GM12878 (cell line): ENCODE measurements at regions not wholly inside any gene's neighbourhood (a gene's known extent, or its start where the extent isn't known, plus 50 kb on each side); places are given as distances from the start of the nearest gene placed in this dataset.

Source experiments
- ATAC-seq: fragments of 200-7000 bp; cut with Tn5 transposase; 3 replicates; pipeline ENCODE4 v1.9.1; 2020; ENCODE audit warnings: mild to moderate bottlenecking, moderate library complexity
- BruUV-seq: library from RNA; stranded (reverse); fragments of 400-500 nt; replicated peaks from 2 replicates; lab custom pipeline; 2021; lab: Mats Ljungman, UMichigan
- CTCF ChIA-PET: fragments of 300-600 bp; sonication (Branson Sonifier 250); formaldehyde crosslinking; extraction: SDS; loops from one replicate; lab custom pipeline; 2021; ENCODE audit warnings: inconsistent platforms; lab: Yijun Ruan, JAX
- POLR2A ChIA-PET: fragments of 350-600 bp; formaldehyde crosslinking; extraction: SDS; loops from one replicate; lab custom pipeline; 2021; ENCODE audit warnings: inconsistent platforms; lab: Charles Lee
- RAD21 ChIA-PET: fragments of 300-600 bp; sonication (Branson Sonifier 250); formaldehyde crosslinking; loops from one replicate; lab custom pipeline; 2023; ENCODE audit warnings: antibody characterized with exemption; ENCODE audit not compliant: unreplicated experiment; lab: Charles Lee
- SMC1A ChIA-PET: fragments of 300-600 bp; sonication (Branson Sonifier 250); formaldehyde crosslinking; loops from one replicate; lab custom pipeline; 2023; ENCODE audit not compliant: unreplicated experiment, uncharacterized antibody; lab: Charles Lee
- DNase-seq: peaks from one replicate; pipeline ENCODE4 v3.0.0-alpha.2; 2011; ENCODE audit warnings: low read depth, low spot score
- FAIRE-seq: peaks from 3 replicates; lab custom pipeline; 2011; peaks lifted over from hg19 to GRCh38; lab: Jason Lieb, UNC
- H2AFZ ChIP-seq: 2 replicates; pipeline ENCODE4 v1.6.0; 2011; ENCODE audit warnings: low read depth, low read length, control low read depth; ENCODE audit not compliant: control insufficient read depth
- H3K27ac ChIP-seq: 2 replicates; pipeline ENCODE4 v1.5.1; 2011; ENCODE audit warnings: control low read depth; ENCODE audit not compliant: control insufficient read depth, insufficient read depth
- H3K27me3 ChIP-seq, 2 experiments: replicated peaks in 1 of 2; 2 replicates each; pipeline versions ENCODE4 v1.6.0 to v1.6.1; 2011; ENCODE audit warnings: low read length in 1 of 2; ENCODE audit not compliant: control insufficient read depth in 2 of 2, insufficient read depth in 2 of 2
- H3K36me3 ChIP-seq, 2 experiments: 2 replicates each; pipeline ENCODE4 v1.5.1; 2011; ENCODE audit warnings: low read length in 1 of 2; ENCODE audit not compliant: control insufficient read depth in 2 of 2, insufficient read depth in 2 of 2
- H3K4me1 ChIP-seq: 2 replicates; pipeline ENCODE4 v1.6.1; 2011; ENCODE audit warnings: mild to moderate bottlenecking, low read length, moderate library complexity, mixed read lengths; ENCODE audit not compliant: control insufficient read depth, insufficient read depth
- H3K4me2 ChIP-seq: 2 replicates; pipeline ENCODE4 v1.6.0; 2011; ENCODE audit warnings: control low read depth; ENCODE audit not compliant: control insufficient read depth, insufficient read depth
- H3K4me3 ChIP-seq: fragments of 200-600 bp; sonication (generic); 2 replicates; pipeline ENCODE4 v1.5.1; 2016
- H3K79me2 ChIP-seq: 2 replicates; pipeline ENCODE4 v1.6.0; 2011; ENCODE audit warnings: low read length; ENCODE audit not compliant: control insufficient read depth, insufficient read depth
- H3K9ac ChIP-seq: 2 replicates; pipeline ENCODE4 v1.8.0; 2011; ENCODE audit warnings: low read length, control low read depth, mixed read lengths; ENCODE audit not compliant: control insufficient read depth, insufficient read depth
- H3K9me3 ChIP-seq: replicated peaks from 3 replicates; pipeline ENCODE4 v1.5.1; 2011; ENCODE audit warnings: mild to moderate bottlenecking, low read length; ENCODE audit not compliant: control insufficient read depth, insufficient read depth
- H4K20me1 ChIP-seq: 2 replicates; pipeline ENCODE4 v1.6.0; 2011; ENCODE audit not compliant: control insufficient read depth, insufficient read depth
- ASH2L ChIP-seq: fragments of 300-600, 200-600 bp; sonication (generic); IDR thresholded peaks from 2 replicates; pipeline ENCODE4 v1.6.1; 2017; ENCODE audit warnings: low read depth, mild to moderate bottlenecking, borderline replicate concordance
- HDAC6 ChIP-seq: fragments of 200-600 bp; sonication (generic); IDR thresholded peaks from one replicate; pipeline ENCODE4 v1.8.0; 2017; ENCODE audit warnings: antibody characterized with exemption; ENCODE audit not compliant: unreplicated experiment
- MYB ChIP-seq: fragments of 150-350 bp; IDR thresholded peaks from 2 replicates; pipeline ENCODE4 v1.6.1; 2014; ENCODE audit warnings: mild to moderate bottlenecking, low read depth, low read length, borderline replicate concordance
- NRF1 ChIP-seq: conservative IDR thresholded peaks from 2 replicates; pipeline ENCODE4 v1.6.1; 2011; ENCODE audit warnings: mild to moderate bottlenecking, low read depth, low read length, improper control_type of control experiment
- POLR2A ChIP-seq: IDR thresholded peaks from 2 replicates; pipeline ENCODE4 v1.6.1; 2011; ENCODE audit warnings: low read depth, mild to moderate bottlenecking, low read length
- RBBP5 ChIP-seq: fragments of 200-600 bp; sonication (generic); conservative IDR thresholded peaks from 2 replicates; pipeline ENCODE4 v1.6.1; 2016
- SPI1 ChIP-seq: IDR thresholded peaks from 2 replicates; pipeline ENCODE4 v1.6.1; 2011; ENCODE audit warnings: low read depth, mild to moderate bottlenecking, low read length, moderate library complexity, borderline replicate concordance; ENCODE audit not compliant: insufficient read depth
- ZNF274 ChIP-seq: IDR thresholded peaks from one replicate; pipeline ENCODE4 v1.8.0; 2011; ENCODE audit not compliant: insufficient read length, insufficient read depth
- WGBS: methylation state at CpG from one replicate; pipeline ENCODE4 v1.1.6; 2016; ENCODE audit warnings: low lambda C conversion rate; ENCODE audit not compliant: insufficient replicate concordance, insufficient coverage; ENCODE audit errors: missing lambda C conversion rate; 5-methylcytosine and 5-hydroxymethylcytosine counted together
- in situ Hi-C: fragments of 300-500 bp; cut with MboI; formaldehyde crosslinking; loops from 9 replicates; pipeline ENCODE4 v1.14.3; 2018; ENCODE audit warnings: mixed read lengths
- intact Hi-C: fragments of 100-400 bp; cut with micrococcal nuclease; formaldehyde crosslinking; loops from one replicate; pipeline ENCODE4 v1.14.2; 2022; ENCODE audit not compliant: unreplicated experiment
- TF ChIP-seq, protein P1 (sequence below), 3 experiments: IDR thresholded peaks in 2 of 3; conservative IDR thresholded peaks in 1 of 3; 2 replicates each; pipeline ENCODE4 v1.5.1; 2011; ENCODE audit warnings: low read depth in 3 of 3, low read length in 3 of 3, mild to moderate bottlenecking in 3 of 3, control low read depth in 2 of 3, moderate library complexity in 2 of 3, inconsistent platforms in 1 of 3, mixed read lengths in 1 of 3; ENCODE audit not compliant: control insufficient read depth in 2 of 3, insufficient read depth in 1 of 3; ENCODE audit errors: extremely low read depth in 1 of 3
- TF ChIP-seq, protein P2 (sequence below): IDR thresholded peaks from 2 replicates; pipeline ENCODE4 v1.6.1; 2011; ENCODE audit warnings: mild to moderate bottlenecking, low read depth, low read length, moderate library complexity; ENCODE audit not compliant: insufficient replicate concordance

- H2AFZ ChIP-seq, result no peak overlapping the region
- no peak overlapping the region for H3K27ac ChIP-seq
- H3K36me3 ChIP-seq, result no peaks in the 10 kb centered on the region
- no peaks in the 10 kb centered on the region; the same call in 2 of the 3 replicates for H3K9me3 ChIP-seq
- intact Hi-C loops, result no loop called here
- no peaks in the 10 kb centered on the region for H3K79me2 ChIP-seq
- ATAC-seq, result no peak
- no peak overlapping the region for H3K9ac ChIP-seq
- no peaks in the 10 kb centered on the region for H4K20me1 ChIP-seq
- BruUV-seq, result no TSS peak
- no peak for TF ChIP-seq MYB
- no peak for TF ChIP-seq HDAC6
- no peak for TF ChIP-seq POLR2A
- TF ChIP-seq, protein P1, sequence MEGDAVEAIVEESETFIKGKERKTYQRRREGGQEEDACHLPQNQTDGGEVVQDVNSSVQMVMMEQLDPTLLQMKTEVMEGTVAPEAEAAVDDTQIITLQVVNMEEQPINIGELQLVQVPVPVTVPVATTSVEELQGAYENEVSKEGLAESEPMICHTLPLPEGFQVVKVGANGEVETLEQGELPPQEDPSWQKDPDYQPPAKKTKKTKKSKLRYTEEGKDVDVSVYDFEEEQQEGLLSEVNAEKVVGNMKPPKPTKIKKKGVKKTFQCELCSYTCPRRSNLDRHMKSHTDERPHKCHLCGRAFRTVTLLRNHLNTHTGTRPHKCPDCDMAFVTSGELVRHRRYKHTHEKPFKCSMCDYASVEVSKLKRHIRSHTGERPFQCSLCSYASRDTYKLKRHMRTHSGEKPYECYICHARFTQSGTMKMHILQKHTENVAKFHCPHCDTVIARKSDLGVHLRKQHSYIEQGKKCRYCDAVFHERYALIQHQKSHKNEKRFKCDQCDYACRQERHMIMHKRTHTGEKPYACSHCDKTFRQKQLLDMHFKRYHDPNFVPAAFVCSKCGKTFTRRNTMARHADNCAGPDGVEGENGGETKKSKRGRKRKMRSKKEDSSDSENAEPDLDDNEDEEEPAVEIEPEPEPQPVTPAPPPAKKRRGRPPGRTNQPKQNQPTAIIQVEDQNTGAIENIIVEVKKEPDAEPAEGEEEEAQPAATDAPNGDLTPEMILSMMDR (IDR thresholded peaks at IDR 0.05 in 2 of 3, conservative IDR thresholded peaks at IDR 0.05 in 1 of 3; ENCODE audit: control insufficient read depth in 2 of 3, extremely low read depth in 1 of 3, insufficient read depth in 1 of 3, low read depth in 3 of 3, low read length in 3 of 3), result no peak
- TF ChIP-seq, protein P2, sequence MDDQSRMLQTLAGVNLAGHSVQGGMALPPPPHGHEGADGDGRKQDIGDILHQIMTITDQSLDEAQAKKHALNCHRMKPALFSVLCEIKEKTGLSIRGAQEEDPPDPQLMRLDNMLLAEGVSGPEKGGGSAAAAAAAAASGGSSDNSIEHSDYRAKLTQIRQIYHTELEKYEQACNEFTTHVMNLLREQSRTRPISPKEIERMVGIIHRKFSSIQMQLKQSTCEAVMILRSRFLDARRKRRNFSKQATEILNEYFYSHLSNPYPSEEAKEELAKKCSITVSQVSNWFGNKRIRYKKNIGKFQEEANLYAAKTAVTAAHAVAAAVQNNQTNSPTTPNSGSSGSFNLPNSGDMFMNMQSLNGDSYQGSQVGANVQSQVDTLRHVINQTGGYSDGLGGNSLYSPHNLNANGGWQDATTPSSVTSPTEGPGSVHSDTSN, result no peak
- no peak for TF ChIP-seq ZNF274
- TF ChIP-seq SPI1, result no peak
- TF ChIP-seq ASH2L, result no peak
- no peak for TF ChIP-seq NRF1
- no peak for TF ChIP-seq RBBP5
- TF ChIP-seq, all 136 proteins: peak for 0
- SMC1A ChIA-PET, result interaction anchor here (0.8 to 2.3 kb wide), 4 partner anchors 8 to 69 kb away, joined by 3 to 9 read pairs (median 4); no protein-coding TSS in a partner anchor
- in situ Hi-C loops, result no loop called here
- 29% methylated on average over 4 of the region's 4 CpGs for WGBS
- POLR2A ChIA-PET, result no interaction called here
- CTCF ChIA-PET, result interaction anchor here (1.7 kb wide), 1 partner anchor 17 kb away, joined by 11 read pairs; no protein-coding TSS in a partner anchor
- no peaks in the 10 kb centered on the region for H3K27me3 ChIP-seq
- FAIRE-seq, result no peak
- H3K4me3 ChIP-seq, result no peak overlapping the region
- no peak for DNase-seq
- RAD21 ChIA-PET, result interaction anchor here (0.9 to 3.7 kb wide), 3 partner anchors 17 to 25 kb away, joined by 3 to 13 read pairs (median 6); no protein-coding TSS in a partner anchor
- H3K4me1 ChIP-seq, result no peaks in the 10 kb centered on the region
- H3K4me2 ChIP-seq, result no peak overlapping the region
Measured at GRCh38 chr15:96559631-96560030, 229.1 kb downstream of the NR2F2 start.
